Natural killer cell (primary cell): ENCODE measurements at regions not wholly inside any gene's neighbourhood (a gene's known extent, or its start where the extent isn't known, plus 50 kb on each side); places are given as distances from the start of the nearest gene placed in this dataset.

Source experiments
- ATAC-seq, 3 donors: fragments of 150-1000 bp in 2 of 3; fragments of 200-7000 bp in 1 of 3; cut with Tn5 transposase; 1 replicate in 1 of 3; 2 replicates in 2 of 3; pipeline ENCODE4 v1.10.0; 2021; ENCODE audit warnings: mild to moderate bottlenecking in 2 of 3, moderate library complexity in 2 of 3
- DNase-seq, 2 donors: peaks; one replicate each; pipeline versions ENCODE4 v3.0.0 to v3.0.0-alpha.2; 2013 to 2021; ENCODE audit warnings: mixed read lengths in 1 of 2
- H3K27ac ChIP-seq: one replicate; pipeline ENCODE4 v1.5.1; 2013; ENCODE audit warnings: mild to moderate bottlenecking, low read length
- H3K27me3 ChIP-seq: one replicate; pipeline ENCODE4 v1.6.1; 2013; ENCODE audit warnings: low read length; ENCODE audit not compliant: control insufficient read depth, insufficient read depth
- H3K36me3 ChIP-seq: one replicate; pipeline ENCODE4 v1.6.1; 2013; ENCODE audit warnings: low read length; ENCODE audit not compliant: control insufficient read depth, insufficient read depth
- H3K4me1 ChIP-seq: one replicate; pipeline ENCODE4 v1.6.1; 2013; ENCODE audit warnings: low read length; ENCODE audit not compliant: control insufficient read depth, insufficient read depth
- H3K4me3 ChIP-seq: one replicate; pipeline ENCODE4 v1.5.1; 2013; ENCODE audit warnings: low read length
- H3K9me3 ChIP-seq: one replicate; pipeline ENCODE4 v1.6.1; 2013; ENCODE audit warnings: low read length; ENCODE audit not compliant: control insufficient read depth, insufficient read depth
- H3K27ac Mint-ChIP-seq, 2 donors: one replicate each; pipeline ENCODE4 v1.8.0; 2022; ENCODE audit warnings: mild to moderate bottlenecking in 2 of 2, mixed read lengths in 2 of 2, moderate library complexity in 1 of 2
- H3K27me3 Mint-ChIP-seq, 2 donors: one replicate each; pipeline ENCODE4 v1.8.0; 2022; ENCODE audit warnings: low read depth in 2 of 2, mixed read lengths in 2 of 2
- H3K36me3 Mint-ChIP-seq: one replicate; pipeline ENCODE4 v1.8.0; 2022; ENCODE audit warnings: mixed read lengths
- H3K4me1 Mint-ChIP-seq, 2 donors: one replicate each; pipeline ENCODE4 v1.8.0; 2022; ENCODE audit warnings: mixed read lengths in 2 of 2
- H3K4me3 Mint-ChIP-seq: one replicate; pipeline ENCODE4 v1.8.0; 2022; ENCODE audit warnings: mild to moderate bottlenecking, moderate library complexity, mixed read lengths
- H3K9me3 Mint-ChIP-seq, 2 donors: one replicate each; pipeline ENCODE4 v1.8.0; 2022; ENCODE audit warnings: mixed read lengths in 2 of 2
- CTCF ChIP-seq: fragments of 200-600 bp; IDR thresholded peaks from one replicate; pipeline ENCODE4 v1.8.0; 2022; ENCODE audit warnings: antibody characterized with exemption
- WGBS: methylation state at CpG from one replicate; pipeline ENCODE4 v1.1.7; 2013; ENCODE audit warnings: missing lambda C conversion rate; ENCODE audit not compliant: insufficient coverage; 5-methylcytosine and 5-hydroxymethylcytosine counted together
- intact Hi-C: fragments of 100-400 bp; cut with micrococcal nuclease; formaldehyde crosslinking; loops from one replicate; pipeline ENCODE4 v1.14.2; 2022

GRCh38 chr4:19386786-19387185 lies 864.9 kb upstream of the SLIT2 start:
- H3K9me3 Mint-ChIP-seq, result peaks cover 17 to 30% of the 10 kb centered on the region in 2 donors
- H3K27me3 Mint-ChIP-seq, result no peaks in the 10 kb centered on the region
- H3K4me1 ChIP-seq, result no peaks in the 10 kb centered on the region
- no peak overlapping the region for H3K4me3 Mint-ChIP-seq
- H3K27me3 ChIP-seq, result no peaks in the 10 kb centered on the region
- H3K36me3 Mint-ChIP-seq, result peaks cover 13% of the 10 kb centered on the region
- no peak overlapping the region for H3K27ac Mint-ChIP-seq
- H3K27ac ChIP-seq, result no peak overlapping the region
- intact Hi-C loops, result no loop called here
- DNase-seq (no peak), ATAC-seq (no peak)
- no peaks in the 10 kb centered on the region for H3K36me3 ChIP-seq
- no peak for TF ChIP-seq CTCF
- no peak overlapping the region for H3K4me3 ChIP-seq
- H3K9me3 ChIP-seq, result peaks cover 2% of the 10 kb centered on the region
- 85% methylated on average over 2 of the region's 2 CpGs for WGBS
- no peaks in the 10 kb centered on the region for H3K4me1 Mint-ChIP-seq

DNA sequence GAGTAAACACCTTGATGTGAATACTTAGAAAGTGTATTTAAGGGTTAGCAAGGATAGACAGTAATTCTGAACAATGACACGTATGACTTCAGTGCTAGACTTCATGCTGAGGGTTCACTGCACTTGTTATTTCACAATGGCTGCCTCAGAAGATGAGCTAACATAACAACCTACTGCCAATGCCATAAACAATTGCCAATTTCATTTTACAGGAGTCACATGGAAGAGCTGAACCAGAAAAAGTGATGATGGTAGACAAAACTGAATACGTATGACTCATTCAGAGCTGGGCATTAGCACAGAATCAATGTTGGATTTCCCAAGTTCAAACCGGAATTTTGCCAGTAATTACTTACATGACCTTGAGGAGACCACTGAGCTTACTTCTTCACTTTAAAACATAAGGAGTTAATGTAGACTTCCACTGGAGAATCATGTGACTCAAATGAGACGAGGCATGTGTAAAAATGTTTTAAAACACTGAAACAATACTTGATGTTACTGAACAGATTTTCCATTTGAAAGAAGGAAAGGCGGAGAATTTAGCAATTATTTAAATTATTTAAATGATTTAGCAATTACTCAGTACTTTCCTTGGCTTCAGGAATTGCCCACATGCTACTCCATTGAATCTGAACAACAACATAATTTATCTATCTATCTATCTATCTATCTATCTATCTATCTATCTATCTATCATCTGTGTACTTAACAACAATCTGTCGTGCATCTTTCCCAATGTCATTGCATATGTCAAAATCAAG lies 868.5 kb upstream of the SLIT2 start:
- no peak overlapping the region for H3K27ac Mint-ChIP-seq
- H3K4me1 Mint-ChIP-seq, result no peaks in the 10 kb centered on the region
- intact Hi-C loops, result no loop called here
- peaks cover 2% of the 10 kb centered on the region for H3K9me3 ChIP-seq
- no peaks in the 10 kb centered on the region for H3K4me1 ChIP-seq
- H3K27ac ChIP-seq, result no peak overlapping the region
- 82% methylated on average over 4 of the region's 6 CpGs for WGBS
- no peak for TF ChIP-seq CTCF
- H3K27me3 Mint-ChIP-seq, result no peaks in the 10 kb centered on the region
- no peaks in the 10 kb centered on the region for H3K27me3 ChIP-seq
- H3K9me3 Mint-ChIP-seq, result peaks cover 15 to 30% of the 10 kb centered on the region in 2 donors
- ATAC-seq (no peak), DNase-seq (no peak)
- no peaks in the 10 kb centered on the region for H3K36me3 Mint-ChIP-seq
- H3K4me3 ChIP-seq, result no peak overlapping the region
- H3K4me3 Mint-ChIP-seq, result no peak overlapping the region
- no peaks in the 10 kb centered on the region for H3K36me3 ChIP-seq

GRCh38 chr4:19381068-19381467 lies 870.6 kb upstream of the SLIT2 start:
- Histone ChIP-seq H3K36me3 (no peaks in the 10 kb centered on the region), H3K4me1 (no peaks in the 10 kb centered on the region), H3K27ac (no peak overlapping the region), H3K4me3 (no peak overlapping the region), H3K27me3 (no peaks in the 10 kb centered on the region), H3K9me3 (peaks cover 2% of the 10 kb centered on the region)
- Mint-ChIP-seq H3K4me1 (no peaks in the 10 kb centered on the region), H3K27me3 (no peaks in the 10 kb centered on the region), H3K36me3 (no peaks in the 10 kb centered on the region), H3K4me3 (no peak overlapping the region), H3K27ac (no peak overlapping the region), H3K9me3 (peaks cover 12 to 26% of the 10 kb centered on the region in 2 donors)
- intact Hi-C loops, result no loop called here
- WGBS, result no CpG with 5 or more reads among the region's 1 CpG
- no peak for TF ChIP-seq CTCF
- ATAC-seq (no peak), DNase-seq (no peak)

DNA sequence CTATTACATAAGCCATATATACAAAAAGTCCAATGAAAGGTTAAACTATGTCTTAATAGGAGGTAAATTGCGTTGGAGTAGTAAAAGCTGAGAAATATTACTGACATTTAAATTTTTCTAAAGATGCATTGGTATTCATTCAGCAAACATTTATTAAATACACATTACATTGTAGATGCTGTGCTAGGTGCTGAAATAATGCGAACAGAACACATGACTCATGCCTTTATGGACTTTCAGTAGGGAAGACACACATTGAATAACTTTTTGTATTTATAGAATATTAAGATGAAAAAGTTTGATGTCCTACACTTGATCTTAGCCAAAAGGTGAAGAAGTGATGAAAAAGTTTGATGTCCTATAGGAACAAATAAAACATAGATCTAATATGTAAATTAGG lies 871.1 kb upstream of the SLIT2 start:
- H3K27me3 Mint-ChIP-seq, result no peaks in the 10 kb centered on the region
- H3K27ac ChIP-seq, result no peak overlapping the region
- ATAC-seq (no peak), DNase-seq (no peak)
- H3K9me3 ChIP-seq, result peaks cover 2% of the 10 kb centered on the region
- H3K36me3 Mint-ChIP-seq, result no peaks in the 10 kb centered on the region
- H3K27ac Mint-ChIP-seq, result no peak overlapping the region
- H3K4me1 ChIP-seq, result no peaks in the 10 kb centered on the region
- no peaks in the 10 kb centered on the region for H3K36me3 ChIP-seq
- WGBS, result no CpG with 5 or more reads among the region's 2 CpGs
- no peaks in the 10 kb centered on the region for H3K27me3 ChIP-seq
- H3K4me3 ChIP-seq, result no peak overlapping the region
- no peak overlapping the region for H3K4me3 Mint-ChIP-seq
- intact Hi-C loops, result no loop called here
- no peak for TF ChIP-seq CTCF
- H3K9me3 Mint-ChIP-seq, result peaks cover 12 to 27% of the 10 kb centered on the region in 2 donors
- no peaks in the 10 kb centered on the region for H3K4me1 Mint-ChIP-seq
